ENCODE measurements at regions not wholly inside any gene's neighbourhood (a gene's known extent, or its start where the extent isn't known, plus 50 kb on each side); places are given as distances from the start of the nearest gene placed in this dataset.

DNA sequence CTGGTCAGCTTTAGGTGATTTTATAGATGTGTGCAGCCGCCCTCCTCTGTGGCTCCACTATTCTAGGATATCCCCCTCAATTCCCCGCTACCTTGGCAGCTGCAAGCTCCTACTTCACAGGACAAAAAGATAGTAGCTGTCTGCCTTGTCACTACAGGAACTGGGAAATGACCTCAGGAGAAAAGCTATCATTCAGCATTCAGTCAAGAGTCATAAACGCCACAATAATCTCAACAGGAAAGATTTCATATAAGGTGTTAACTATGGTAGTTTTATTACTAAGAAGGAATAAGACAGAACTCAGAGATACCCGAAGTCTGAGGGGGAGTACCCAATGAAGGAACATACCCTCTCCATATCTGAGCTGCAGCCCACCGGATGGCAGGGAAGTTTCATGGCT, 63.9 kb downstream of the CRPPA start:
- TF ChIP-seq RFX1 (IDR thresholded peaks at IDR 0.05) (no peak), SIN3A (IDR thresholded peaks at IDR 0.05; ENCODE audit: borderline replicate concordance in 2 of 2, control insufficient read depth in 1 of 2, low read depth in 2 of 2, low read length in 2 of 2) (no peak), CCNT2 (IDR thresholded peaks at IDR 0.05; ENCODE audit: borderline replicate concordance, extremely low read depth, insufficient read length, low read depth, low read length) (no peak)
